ENCODE measurements at regions not wholly inside any gene's neighbourhood (a gene's known extent, or its start where the extent isn't known, plus 50 kb on each side); places are given as distances from the start of the nearest gene placed in this dataset.

- TF ChIP-seq POLR2A (IDR thresholded peaks at IDR 0.05): no peak
- TF ChIP-seq, protein P1, sequence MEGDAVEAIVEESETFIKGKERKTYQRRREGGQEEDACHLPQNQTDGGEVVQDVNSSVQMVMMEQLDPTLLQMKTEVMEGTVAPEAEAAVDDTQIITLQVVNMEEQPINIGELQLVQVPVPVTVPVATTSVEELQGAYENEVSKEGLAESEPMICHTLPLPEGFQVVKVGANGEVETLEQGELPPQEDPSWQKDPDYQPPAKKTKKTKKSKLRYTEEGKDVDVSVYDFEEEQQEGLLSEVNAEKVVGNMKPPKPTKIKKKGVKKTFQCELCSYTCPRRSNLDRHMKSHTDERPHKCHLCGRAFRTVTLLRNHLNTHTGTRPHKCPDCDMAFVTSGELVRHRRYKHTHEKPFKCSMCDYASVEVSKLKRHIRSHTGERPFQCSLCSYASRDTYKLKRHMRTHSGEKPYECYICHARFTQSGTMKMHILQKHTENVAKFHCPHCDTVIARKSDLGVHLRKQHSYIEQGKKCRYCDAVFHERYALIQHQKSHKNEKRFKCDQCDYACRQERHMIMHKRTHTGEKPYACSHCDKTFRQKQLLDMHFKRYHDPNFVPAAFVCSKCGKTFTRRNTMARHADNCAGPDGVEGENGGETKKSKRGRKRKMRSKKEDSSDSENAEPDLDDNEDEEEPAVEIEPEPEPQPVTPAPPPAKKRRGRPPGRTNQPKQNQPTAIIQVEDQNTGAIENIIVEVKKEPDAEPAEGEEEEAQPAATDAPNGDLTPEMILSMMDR (IDR thresholded peaks at IDR 0.05 in 8 of 11, conservative IDR thresholded peaks at IDR 0.05 in 3 of 11): no peak
Observed at GRCh38 chr4:132893787-132894186, 255.3 kb upstream of the PCDH10 start.

All from spleen (tissue), 7 donors.